Activated CD4-positive, alpha-beta T cell treated with anti-CD3 and anti-CD28 coated beads, Interleukin-2, amount 10 ng/mL, durations not matched to agents 7 days and 5 days (primary cell): ENCODE measurements at regions not wholly inside any gene's neighbourhood (a gene's known extent, or its start where the extent isn't known, plus 50 kb on each side); places are given as distances from the start of the nearest gene placed in this dataset.

Experiments used
- CTCF ChIA-PET: fragments of 350-600 bp; sonication (Branson Sonifier 250); formaldehyde crosslinking; loops from one replicate; lab custom pipeline; 2021; ENCODE audit warnings: antibody characterized with exemption; lab: Charles Lee
- POLR2A ChIA-PET: fragments of 350-600 bp; sonication (Branson Sonifier 250); formaldehyde crosslinking; loops from one replicate; lab custom pipeline; 2021; ENCODE audit warnings: antibody characterized with exemption; lab: Charles Lee
- DNase-seq: peaks from one replicate; pipeline ENCODE4 v3.0.0-alpha.2; 2020
- H3K27ac Mint-ChIP-seq: one replicate; pipeline ENCODE4 v1.8.0; 2021; ENCODE audit warnings: mild to moderate bottlenecking, moderate library complexity, mixed read lengths
- H3K27me3 Mint-ChIP-seq: one replicate; pipeline ENCODE4 v1.8.0; 2021; ENCODE audit warnings: mixed read lengths
- H3K36me3 Mint-ChIP-seq: one replicate; pipeline ENCODE4 v1.8.0; 2021; ENCODE audit warnings: low read depth, mixed read lengths
- H3K4me1 Mint-ChIP-seq: one replicate; pipeline ENCODE4 v1.8.0; 2021; ENCODE audit warnings: mixed read lengths
- H3K4me3 Mint-ChIP-seq: one replicate; pipeline ENCODE4 v1.8.0; 2021; ENCODE audit warnings: mild to moderate bottlenecking, moderate library complexity, mixed read lengths
- H3K9me3 Mint-ChIP-seq: one replicate; pipeline ENCODE4 v1.8.0; 2021; ENCODE audit warnings: mixed read lengths

GRCh38 chr1:59156526-59157199, 140.2 kb upstream of the FGGY start:
- Mint-ChIP-seq H3K4me1 (no peaks in the 10 kb centered on the region), H3K9me3 (peaks cover 12% of the 10 kb centered on the region), H3K27ac (no peak overlapping the region), H3K36me3 (no peaks in the 10 kb centered on the region), H3K27me3 (peaks cover 2% of the 10 kb centered on the region), H3K4me3 (no peak overlapping the region)
- POLR2A ChIA-PET = no interaction called here
- CTCF ChIA-PET = interaction anchor here (0.6 to 2.4 kb wide), 3 partner anchors 7 to 120 kb away, joined by 3 to 8 read pairs (median 3); no protein-coding TSS in a partner anchor
- no peak for DNase-seq

GRCh38 chr1:59158321-59158720, 138.6 kb upstream of the FGGY start:
- Mint-ChIP-seq H3K4me3 (no peak overlapping the region), H3K36me3 (no peaks in the 10 kb centered on the region), H3K27me3 (peaks cover 2% of the 10 kb centered on the region), H3K9me3 (peaks cover 12% of the 10 kb centered on the region), H3K27ac (no peak overlapping the region), H3K4me1 (no peaks in the 10 kb centered on the region)
- CTCF ChIA-PET = no interaction called here
- POLR2A ChIA-PET = no interaction called here
- DNase-seq = no peak

GRCh38 chr1:59159557-59160203, 137.2 kb upstream of the FGGY start:
- ChIA-PET POLR2A (no interaction called here), CTCF (no interaction called here)
- Mint-ChIP-seq H3K4me3 (no peak overlapping the region), H3K9me3 (peaks cover 12% of the 10 kb centered on the region), H3K27ac (no peak overlapping the region), H3K36me3 (no peaks in the 10 kb centered on the region), H3K4me1 (no peaks in the 10 kb centered on the region), H3K27me3 (peaks cover 4% of the 10 kb centered on the region)
- DNase-seq = no peak

- Mint-ChIP-seq H3K4me1 (no peaks in the 10 kb centered on the region), H3K9me3 (peaks cover 12% of the 10 kb centered on the region), H3K27me3 (peaks cover 13% of the 10 kb centered on the region), H3K36me3 (no peaks in the 10 kb centered on the region), H3K4me3 (no peak overlapping the region), H3K27ac (no peak overlapping the region)
- no peak for DNase-seq
- CTCF ChIA-PET = no interaction called here
- POLR2A ChIA-PET = no interaction called here
Observed at GRCh38 chr1:59161136-59161535, 135.8 kb upstream of the FGGY start.

GRCh38 chr1:59162665-59163064, 134.2 kb upstream of the FGGY start:
- H3K4me3 Mint-ChIP-seq = no peak overlapping the region
- ChIA-PET CTCF (interaction anchor here (2.5 kb wide), 1 partner anchor 7 kb away, joined by 8 read pairs; no protein-coding TSS in a partner anchor), POLR2A (no interaction called here)
- H3K27me3 Mint-ChIP-seq = peaks cover 20% of the 10 kb centered on the region
- no peak overlapping the region for H3K27ac Mint-ChIP-seq
- DNase-seq = no peak
- no peaks in the 10 kb centered on the region for H3K4me1 Mint-ChIP-seq
- H3K36me3 Mint-ChIP-seq = no peaks in the 10 kb centered on the region
- peaks cover 12% of the 10 kb centered on the region for H3K9me3 Mint-ChIP-seq

GRCh38 chr1:59163268-59164092, 133.4 kb upstream of the FGGY start:
- DNase-seq = no peak
- Mint-ChIP-seq H3K4me1 (no peaks in the 10 kb centered on the region), H3K4me3 (no peak overlapping the region), H3K27me3 (peaks cover 20% of the 10 kb centered on the region), H3K36me3 (no peaks in the 10 kb centered on the region), H3K27ac (no peak overlapping the region), H3K9me3 (peaks cover 9% of the 10 kb centered on the region)
- ChIA-PET POLR2A (no interaction called here), CTCF (interaction anchor here (0.7 to 2.5 kb wide), 2 partner anchors 8 to 13 kb away, joined by 3 to 8 read pairs; no protein-coding TSS in a partner anchor)

GRCh38 chr1:59164371-59164770, 132.5 kb upstream of the FGGY start:
- no peaks in the 10 kb centered on the region for H3K4me1 Mint-ChIP-seq
- H3K27me3 Mint-ChIP-seq = peaks cover 21% of the 10 kb centered on the region
- POLR2A ChIA-PET = no interaction called here
- H3K9me3 Mint-ChIP-seq = peaks cover 3% of the 10 kb centered on the region
- CTCF ChIA-PET = interaction anchor here (0.7 to 2.5 kb wide), 3 partner anchors 9 to 40 kb away, joined by 3 to 8 read pairs (median 4); no protein-coding TSS in a partner anchor
- H3K4me3 Mint-ChIP-seq = no peak overlapping the region
- no peak for DNase-seq
- no peak overlapping the region for H3K27ac Mint-ChIP-seq
- H3K36me3 Mint-ChIP-seq = no peaks in the 10 kb centered on the region

- no peak for DNase-seq
- H3K4me1 Mint-ChIP-seq = no peaks in the 10 kb centered on the region
- ChIA-PET CTCF (interaction anchor here (1.7 to 2.5 kb wide), 2 partner anchors 10 to 41 kb away, joined by 4 to 8 read pairs; no protein-coding TSS in a partner anchor), POLR2A (no interaction called here)
- peaks cover 23% of the 10 kb centered on the region for H3K27me3 Mint-ChIP-seq
- H3K36me3 Mint-ChIP-seq = no peaks in the 10 kb centered on the region
- no peak overlapping the region for H3K4me3 Mint-ChIP-seq
- no peak overlapping the region for H3K27ac Mint-ChIP-seq
- H3K9me3 Mint-ChIP-seq = no peaks in the 10 kb centered on the region
Observed at GRCh38 chr1:59165353-59165752, 131.5 kb upstream of the FGGY start.

- H3K4me1 Mint-ChIP-seq = no peaks in the 10 kb centered on the region
Observed at GRCh38 chr1:59169703-59170102, 127.2 kb upstream of the FGGY start.

GRCh38 chr1:59170659-59171058, 126.2 kb upstream of the FGGY start:
- ChIA-PET POLR2A (no interaction called here), CTCF (interaction anchor here (0.6 kb wide), 1 partner anchor 132 kb away, joined by 5 read pairs; no protein-coding TSS in a partner anchor)
- H3K4me1 Mint-ChIP-seq = no peaks in the 10 kb centered on the region
- H3K27me3 Mint-ChIP-seq = peaks cover 12% of the 10 kb centered on the region
- H3K9me3 Mint-ChIP-seq = no peaks in the 10 kb centered on the region
- no peak overlapping the region for H3K27ac Mint-ChIP-seq
- DNase-seq = no peak
- H3K36me3 Mint-ChIP-seq = no peaks in the 10 kb centered on the region
- no peak overlapping the region for H3K4me3 Mint-ChIP-seq

More at GRCh38 chr1:59169703-59170102, 127.2 kb upstream of the FGGY start:
- POLR2A ChIA-PET = no interaction called here
- CTCF ChIA-PET = interaction anchor here (1.3 kb wide), 1 partner anchor 9 kb away, joined by 4 read pairs; no protein-coding TSS in a partner anchor
- no peak for DNase-seq
- Mint-ChIP-seq H3K4me3 (no peak overlapping the region), H3K27ac (no peak overlapping the region), H3K36me3 (no peaks in the 10 kb centered on the region), H3K27me3 (peaks cover 20% of the 10 kb centered on the region), H3K9me3 (no peaks in the 10 kb centered on the region)

- Mint-ChIP-seq H3K4me1 (no peaks in the 10 kb centered on the region), H3K27me3 (peaks cover 7% of the 10 kb centered on the region), H3K36me3 (no peaks in the 10 kb centered on the region), H3K27ac (no peak overlapping the region), H3K9me3 (no peaks in the 10 kb centered on the region), H3K4me3 (no peak overlapping the region)
- no peak for DNase-seq
- ChIA-PET CTCF (interaction anchor here (0.5 to 0.7 kb wide), 2 partner anchors 15 to 378 kb away, joined by 3 read pairs; no protein-coding TSS in a partner anchor), POLR2A (no interaction called here)
Observed at GRCh38 chr1:59171788-59172187, 125.1 kb upstream of the FGGY start.

- DNase-seq = no peak
- Mint-ChIP-seq H3K4me1 (no peaks in the 10 kb centered on the region), H3K27ac (no peak overlapping the region), H3K4me3 (no peak overlapping the region), H3K9me3 (no peaks in the 10 kb centered on the region), H3K36me3 (no peaks in the 10 kb centered on the region), H3K27me3 (peaks cover 7% of the 10 kb centered on the region)
- POLR2A ChIA-PET = no interaction called here
- CTCF ChIA-PET = no interaction called here
Observed at GRCh38 chr1:59172693-59173092, 124.2 kb upstream of the FGGY start.
